Calu3 (cell line): ENCODE measurements at regions not wholly inside any gene's neighbourhood (a gene's known extent, or its start where the extent isn't known, plus 50 kb on each side); places are given as distances from the start of the nearest gene placed in this dataset.

Source experiments
- BruUV-seq: library from RNA; stranded (reverse); fragments of 400-500 nt; replicated peaks from 2 replicates; lab custom pipeline; 2021; lab: Mats Ljungman, UMichigan
- CTCF ChIA-PET: fragments of 300-600 bp; sonication (Branson Sonifier 250); formaldehyde crosslinking; loops from one replicate; lab custom pipeline; 2022; ENCODE audit warnings: antibody characterized with exemption; lab: Charles Lee
- DNase-seq: peaks from one replicate; pipeline ENCODE4 v3.0.0; 2022
- H3K27ac Mint-ChIP-seq: one replicate; pipeline ENCODE4 v1.8.0; 2022; ENCODE audit warnings: mixed read lengths; ENCODE audit not compliant: unreplicated experiment
- H3K27me3 Mint-ChIP-seq: one replicate; pipeline ENCODE4 v1.8.0; 2022; ENCODE audit warnings: mixed read lengths; ENCODE audit not compliant: unreplicated experiment
- H3K36me3 Mint-ChIP-seq: one replicate; pipeline ENCODE4 v1.8.0; 2022; ENCODE audit warnings: mild to moderate bottlenecking, moderate library complexity, mixed read lengths; ENCODE audit not compliant: insufficient read depth, unreplicated experiment
- H3K4me1 Mint-ChIP-seq: one replicate; pipeline ENCODE4 v1.8.0; 2022; ENCODE audit warnings: mild to moderate bottlenecking, low read depth, mixed read lengths; ENCODE audit not compliant: unreplicated experiment
- H3K4me3 Mint-ChIP-seq: one replicate; pipeline ENCODE4 v1.8.0; 2022; ENCODE audit warnings: mild to moderate bottlenecking, low read depth, moderate library complexity, mixed read lengths; ENCODE audit not compliant: unreplicated experiment
- H3K9me3 Mint-ChIP-seq: one replicate; pipeline ENCODE4 v1.8.0; 2022; ENCODE audit warnings: low read depth, mixed read lengths; ENCODE audit not compliant: unreplicated experiment
- intact Hi-C: fragments of 100-400 bp; cut with micrococcal nuclease; formaldehyde crosslinking; loops from one replicate; pipeline ENCODE4 v1.10.0; 2022; ENCODE audit not compliant: unreplicated experiment
- TF ChIP-seq, protein P1 (sequence below): fragments of 200-600 bp; IDR thresholded peaks from one replicate; pipeline ENCODE4 v1.8.0; 2022; ENCODE audit warnings: antibody characterized with exemption; ENCODE audit not compliant: unreplicated experiment

DNA sequence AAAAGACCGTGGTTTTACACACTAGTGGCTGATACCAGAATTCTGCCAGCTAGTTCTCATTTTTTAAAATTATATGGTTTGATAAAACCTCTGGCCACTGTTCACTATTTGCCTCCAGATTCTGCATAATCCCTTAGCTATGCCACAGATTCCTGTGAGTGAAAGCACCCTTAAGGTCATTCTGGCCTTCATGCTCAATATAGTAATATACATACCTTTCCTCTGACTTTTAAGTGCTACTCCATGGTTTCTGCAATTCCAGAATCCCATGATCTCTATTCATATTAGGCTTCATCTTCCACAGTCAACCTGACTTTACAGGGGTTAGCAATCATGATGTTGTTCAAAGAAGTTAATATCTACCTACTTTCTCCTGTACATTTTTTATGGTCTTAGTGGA, 274.1 kb upstream of the EDNRB start:
- CTCF ChIA-PET = no interaction called here
- H3K36me3 Mint-ChIP-seq = no peaks in the 10 kb centered on the region
- no peak overlapping the region for H3K27ac Mint-ChIP-seq
- no peaks in the 10 kb centered on the region for H3K27me3 Mint-ChIP-seq
- no peaks in the 10 kb centered on the region for H3K4me1 Mint-ChIP-seq
- no peaks in the 10 kb centered on the region for H3K9me3 Mint-ChIP-seq
- H3K4me3 Mint-ChIP-seq = no peak overlapping the region
- TF ChIP-seq, protein P1, sequence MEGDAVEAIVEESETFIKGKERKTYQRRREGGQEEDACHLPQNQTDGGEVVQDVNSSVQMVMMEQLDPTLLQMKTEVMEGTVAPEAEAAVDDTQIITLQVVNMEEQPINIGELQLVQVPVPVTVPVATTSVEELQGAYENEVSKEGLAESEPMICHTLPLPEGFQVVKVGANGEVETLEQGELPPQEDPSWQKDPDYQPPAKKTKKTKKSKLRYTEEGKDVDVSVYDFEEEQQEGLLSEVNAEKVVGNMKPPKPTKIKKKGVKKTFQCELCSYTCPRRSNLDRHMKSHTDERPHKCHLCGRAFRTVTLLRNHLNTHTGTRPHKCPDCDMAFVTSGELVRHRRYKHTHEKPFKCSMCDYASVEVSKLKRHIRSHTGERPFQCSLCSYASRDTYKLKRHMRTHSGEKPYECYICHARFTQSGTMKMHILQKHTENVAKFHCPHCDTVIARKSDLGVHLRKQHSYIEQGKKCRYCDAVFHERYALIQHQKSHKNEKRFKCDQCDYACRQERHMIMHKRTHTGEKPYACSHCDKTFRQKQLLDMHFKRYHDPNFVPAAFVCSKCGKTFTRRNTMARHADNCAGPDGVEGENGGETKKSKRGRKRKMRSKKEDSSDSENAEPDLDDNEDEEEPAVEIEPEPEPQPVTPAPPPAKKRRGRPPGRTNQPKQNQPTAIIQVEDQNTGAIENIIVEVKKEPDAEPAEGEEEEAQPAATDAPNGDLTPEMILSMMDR = no peak
- intact Hi-C loops = no loop called here
- no peak for DNase-seq
- BruUV-seq = no TSS peak

DNA sequence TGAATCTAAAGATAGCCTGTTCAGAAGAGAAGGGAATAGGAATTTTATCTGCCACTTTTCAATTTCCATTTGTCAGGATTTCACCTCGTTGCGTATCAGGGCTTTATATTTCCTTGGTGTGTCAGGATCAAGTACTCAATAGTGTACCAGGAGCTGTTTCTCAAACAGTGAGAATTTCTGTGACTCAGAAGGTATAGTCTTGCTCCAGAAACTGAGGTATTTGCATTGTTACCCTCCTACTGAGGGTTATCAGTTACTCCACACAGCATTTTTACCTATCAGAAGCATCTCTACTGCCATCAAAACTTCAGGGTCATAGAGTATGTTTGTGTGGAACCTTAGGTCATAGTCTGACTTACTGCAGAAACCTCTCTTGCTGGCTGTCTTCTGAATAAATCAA, 271.7 kb upstream of the EDNRB start:
- TF ChIP-seq, protein P1 = no peak
- Mint-ChIP-seq H3K9me3 (no peaks in the 10 kb centered on the region), H3K4me3 (no peak overlapping the region), H3K36me3 (no peaks in the 10 kb centered on the region), H3K4me1 (no peaks in the 10 kb centered on the region), H3K27me3 (no peaks in the 10 kb centered on the region), H3K27ac (no peak overlapping the region)
- DNase-seq = no peak
- no TSS peak for BruUV-seq
- CTCF ChIA-PET = no interaction called here
- intact Hi-C loops = no loop called here

GRCh38 chr13:78187781-78188180, 269.1 kb upstream of the EDNRB start:
- H3K4me3 Mint-ChIP-seq = no peak overlapping the region
- H3K9me3 Mint-ChIP-seq = no peaks in the 10 kb centered on the region
- TF ChIP-seq, protein P1 = no peak
- no TSS peak for BruUV-seq
- H3K27me3 Mint-ChIP-seq = no peaks in the 10 kb centered on the region
- no peak for DNase-seq
- intact Hi-C loops = no loop called here
- CTCF ChIA-PET = no interaction called here
- H3K4me1 Mint-ChIP-seq = no peaks in the 10 kb centered on the region
- H3K27ac Mint-ChIP-seq = no peak overlapping the region
- no peaks in the 10 kb centered on the region for H3K36me3 Mint-ChIP-seq

- Mint-ChIP-seq H3K36me3 (no peaks in the 10 kb centered on the region), H3K4me3 (no peak overlapping the region), H3K27ac (no peak overlapping the region), H3K4me1 (no peaks in the 10 kb centered on the region), H3K9me3 (no peaks in the 10 kb centered on the region), H3K27me3 (no peaks in the 10 kb centered on the region)
- no TSS peak for BruUV-seq
- CTCF ChIA-PET = no interaction called here
- intact Hi-C loops = no loop called here
- no peak for DNase-seq
- TF ChIP-seq, protein P1 = no peak
These were observed 267.1 kb upstream of the EDNRB start for GRCh38 chr13:78185700-78186099.
